GM19463 (cell line): ENCODE measurements at regions not wholly inside any gene's neighbourhood (a gene's known extent, or its start where the extent isn't known, plus 50 kb on each side); places are given as distances from the start of the nearest gene placed in this dataset.
A peak's percentile ranks its signal among the peaks of the same experiment; 100 is the strongest.

Experiments used
- ATAC-seq: cut with Tn5 transposase; IDR thresholded peaks from one replicate; pipeline ENCODE4 v1.9.1; 2021; ENCODE audit warnings: mild to moderate bottlenecking, moderate library complexity; ENCODE audit not compliant: unreplicated experiment

- no peak for ATAC-seq
Measured at GRCh38 chr12:34188974-34189373, 166.7 kb downstream of the ALG10 start.

- ATAC-seq = no peak
Measured at GRCh38 chr12:34190054-34190453, 167.8 kb downstream of the ALG10 start.

- no peak for ATAC-seq
Measured at GRCh38 chr12:34198924-34199323, 176.6 kb downstream of the ALG10 start.

- no peak for ATAC-seq
Measured at GRCh38 chr12:34203866-34204620, 181.7 kb downstream of the ALG10 start.

GRCh38 chr12:34204830-34205285, 182.6 kb downstream of the ALG10 start:
- no peak for ATAC-seq

- no peak for ATAC-seq
Measured at GRCh38 chr12:34205401-34205800, 183.1 kb downstream of the ALG10 start.

- no peak for ATAC-seq
Measured at GRCh38 chr12:34206061-34206785, 183.9 kb downstream of the ALG10 start.

GRCh38 chr12:34207858-34208257, 185.6 kb downstream of the ALG10 start:
- ATAC-seq = no peak

- no peak for ATAC-seq
Measured at GRCh38 chr12:34208331-34209258, 186.3 kb downstream of the ALG10 start.

- no peak for ATAC-seq
Measured at GRCh38 chr12:34209259-34209835, 187.1 kb downstream of the ALG10 start.

- no peak for ATAC-seq
Measured at GRCh38 chr12:34210183-34210582, 187.9 kb downstream of the ALG10 start.

GRCh38 chr12:34210689-34211530, 188.6 kb downstream of the ALG10 start:
- ATAC-seq = no peak

- no peak for ATAC-seq
Measured at GRCh38 chr12:34212651-34213050, 190.4 kb downstream of the ALG10 start.

GRCh38 chr12:34214011-34214410, 191.7 kb downstream of the ALG10 start:
- ATAC-seq = no peak

GRCh38 chr12:34215213-34215892, 193.1 kb downstream of the ALG10 start:
- no peak for ATAC-seq

- no peak for ATAC-seq
Measured at GRCh38 chr12:34215893-34216285, 193.6 kb downstream of the ALG10 start.

GRCh38 chr12:34217660-34218059, 195.4 kb downstream of the ALG10 start:
- no peak for ATAC-seq

GRCh38 chr12:34218193-34219045, 196.1 kb downstream of the ALG10 start:
- ATAC-seq = peak; percentile 90
